ENCODE measurements at regions not wholly inside any gene's neighbourhood (a gene's known extent, or its start where the extent isn't known, plus 50 kb on each side); places are given as distances from the start of the nearest gene placed in this dataset.

DNA sequence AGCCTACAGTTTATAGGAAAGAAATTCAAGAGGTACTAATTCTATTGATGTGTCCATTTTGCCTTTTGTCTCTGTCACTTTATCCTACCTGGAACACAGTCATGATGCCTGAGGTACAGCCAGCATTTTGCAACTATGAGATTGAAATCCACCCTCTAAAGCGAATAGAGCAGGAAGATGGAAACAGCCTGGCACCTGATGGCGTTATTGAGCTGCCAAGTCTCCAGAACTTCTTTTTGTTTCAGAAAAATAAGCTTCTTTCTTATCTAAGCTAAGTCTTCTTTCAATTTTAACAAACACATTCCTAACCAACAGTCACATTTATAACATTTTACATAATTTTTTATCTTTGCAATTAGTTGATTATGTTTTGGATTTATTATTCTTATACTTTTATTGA, 182.1 kb downstream of the PAWR start:
- 53% methylated on average over 2 of the region's 2 CpGs for WGBS (ENCODE audit: low lambda C conversion rate)

More for the DNA sequence above, 182.1 kb downstream of the PAWR start:
- no peak for TF ChIP-seq SIN3A (IDR thresholded peaks at IDR 0.05; ENCODE audit: borderline replicate concordance, low read depth, low read length)
- TF ChIP-seq, protein P1, sequence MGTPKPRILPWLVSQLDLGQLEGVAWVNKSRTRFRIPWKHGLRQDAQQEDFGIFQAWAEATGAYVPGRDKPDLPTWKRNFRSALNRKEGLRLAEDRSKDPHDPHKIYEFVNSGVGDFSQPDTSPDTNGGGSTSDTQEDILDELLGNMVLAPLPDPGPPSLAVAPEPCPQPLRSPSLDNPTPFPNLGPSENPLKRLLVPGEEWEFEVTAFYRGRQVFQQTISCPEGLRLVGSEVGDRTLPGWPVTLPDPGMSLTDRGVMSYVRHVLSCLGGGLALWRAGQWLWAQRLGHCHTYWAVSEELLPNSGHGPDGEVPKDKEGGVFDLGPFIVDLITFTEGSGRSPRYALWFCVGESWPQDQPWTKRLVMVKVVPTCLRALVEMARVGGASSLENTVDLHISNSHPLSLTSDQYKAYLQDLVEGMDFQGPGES (IDR thresholded peaks at IDR 0.05; ENCODE audit: low read depth, low read length) = no peak
- no peak for TF ChIP-seq USF1 (IDR thresholded peaks at IDR 0.05; ENCODE audit: borderline replicate concordance, low read depth)
- TF ChIP-seq CTCF (IDR thresholded peaks at IDR 0.05) = no peak
- no peak for TF ChIP-seq MXI1 (IDR thresholded peaks at IDR 0.05; ENCODE audit: low read depth, low read length)
- no peak for TF ChIP-seq FOXM1 (IDR thresholded peaks at IDR 0.05; ENCODE audit: low read depth)
- no peak for TF ChIP-seq ELF1 (IDR thresholded peaks at IDR 0.05)
- no peak for TF ChIP-seq CHD2 (IDR thresholded peaks at IDR 0.05; ENCODE audit: low read length, partially characterized antibody)
- TF ChIP-seq, protein P2, sequence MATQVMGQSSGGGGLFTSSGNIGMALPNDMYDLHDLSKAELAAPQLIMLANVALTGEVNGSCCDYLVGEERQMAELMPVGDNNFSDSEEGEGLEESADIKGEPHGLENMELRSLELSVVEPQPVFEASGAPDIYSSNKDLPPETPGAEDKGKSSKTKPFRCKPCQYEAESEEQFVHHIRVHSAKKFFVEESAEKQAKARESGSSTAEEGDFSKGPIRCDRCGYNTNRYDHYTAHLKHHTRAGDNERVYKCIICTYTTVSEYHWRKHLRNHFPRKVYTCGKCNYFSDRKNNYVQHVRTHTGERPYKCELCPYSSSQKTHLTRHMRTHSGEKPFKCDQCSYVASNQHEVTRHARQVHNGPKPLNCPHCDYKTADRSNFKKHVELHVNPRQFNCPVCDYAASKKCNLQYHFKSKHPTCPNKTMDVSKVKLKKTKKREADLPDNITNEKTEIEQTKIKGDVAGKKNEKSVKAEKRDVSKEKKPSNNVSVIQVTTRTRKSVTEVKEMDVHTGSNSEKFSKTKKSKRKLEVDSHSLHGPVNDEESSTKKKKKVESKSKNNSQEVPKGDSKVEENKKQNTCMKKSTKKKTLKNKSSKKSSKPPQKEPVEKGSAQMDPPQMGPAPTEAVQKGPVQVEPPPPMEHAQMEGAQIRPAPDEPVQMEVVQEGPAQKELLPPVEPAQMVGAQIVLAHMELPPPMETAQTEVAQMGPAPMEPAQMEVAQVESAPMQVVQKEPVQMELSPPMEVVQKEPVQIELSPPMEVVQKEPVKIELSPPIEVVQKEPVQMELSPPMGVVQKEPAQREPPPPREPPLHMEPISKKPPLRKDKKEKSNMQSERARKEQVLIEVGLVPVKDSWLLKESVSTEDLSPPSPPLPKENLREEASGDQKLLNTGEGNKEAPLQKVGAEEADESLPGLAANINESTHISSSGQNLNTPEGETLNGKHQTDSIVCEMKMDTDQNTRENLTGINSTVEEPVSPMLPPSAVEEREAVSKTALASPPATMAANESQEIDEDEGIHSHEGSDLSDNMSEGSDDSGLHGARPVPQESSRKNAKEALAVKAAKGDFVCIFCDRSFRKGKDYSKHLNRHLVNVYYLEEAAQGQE (IDR thresholded peaks at IDR 0.05; ENCODE audit: low read depth, low read length) = no peak
- no peak for TF ChIP-seq RCOR1 (IDR thresholded peaks at IDR 0.05; ENCODE audit: low read length)
- no peak for TF ChIP-seq TAF1 (IDR thresholded peaks at IDR 0.05; ENCODE audit: borderline replicate concordance, low read depth, low read length)
- no peak for TF ChIP-seq GABPA (IDR thresholded peaks at IDR 0.05; ENCODE audit: low read depth)
- TF ChIP-seq EP300 (IDR thresholded peaks at IDR 0.05; ENCODE audit: borderline replicate concordance in 1 of 2, low read depth in 1 of 2, low read length in 1 of 2) = no peak
- TF ChIP-seq PBX3 (IDR thresholded peaks at IDR 0.05) = no peak
- TF ChIP-seq JUND (IDR thresholded peaks at IDR 0.05) = no peak
- TF ChIP-seq SMC3 (IDR thresholded peaks at IDR 0.05; ENCODE audit: low read depth, low read length) = no peak
- TF ChIP-seq MEF2A (IDR thresholded peaks at IDR 0.05; ENCODE audit: borderline replicate concordance, low read depth) = no peak
- no peak for TF ChIP-seq FOSL2 (IDR thresholded peaks at IDR 0.05; ENCODE audit: borderline replicate concordance, low read depth)
- TF ChIP-seq TEAD4 (IDR thresholded peaks at IDR 0.05; ENCODE audit: borderline replicate concordance, insufficient read depth) = no peak
- no peak for TF ChIP-seq USF2 (IDR thresholded peaks at IDR 0.05; ENCODE audit: borderline replicate concordance, low read depth, low read length)
- DNase-seq = no peak
- Histone ChIP-seq H3K9ac (no peak overlapping the region), H3K4me3 (ENCODE audit: low read depth in 2 of 2, low read length in 1 of 2) (no peak overlapping the region), H3K9me3 (no peaks in the 10 kb centered on the region), H3K79me2 (ENCODE audit: insufficient read depth) (no peaks in the 10 kb centered on the region), H3K4me1 (ENCODE audit: control insufficient read depth in 1 of 2, insufficient read depth in 2 of 2, low read depth in 1 of 2, low read length in 1 of 2) (no peaks in the 10 kb centered on the region), H3K4me2 (no peak overlapping the region), H3K9me2 (0 out of 2 replicates have a peak, but pooled peaks cover 4% of the 10 kb centered on the region), H4K20me1 (ENCODE audit: insufficient read depth) (no peaks in the 10 kb centered on the region), H3K27ac (ENCODE audit: low read depth in 2 of 2, low read length in 1 of 2) (no peak overlapping the region), H3K36me3 (replicated peaks in 1 of 2; ENCODE audit: control insufficient read depth in 1 of 2, insufficient read depth in 2 of 2, low read length in 1 of 2) (no peaks in the 10 kb centered on the region), H2AFZ (ENCODE audit: low read depth) (no peak overlapping the region), H3K27me3 (ENCODE audit: insufficient read depth) (no peaks in the 10 kb centered on the region), H3F3A (replicated peaks; ENCODE audit: insufficient read depth) (no peaks in the 10 kb centered on the region)
- ChIA-PET POLR2A (no interaction called here), CTCF (no interaction called here)
